ENCODE measurements at regions not wholly inside any gene's neighbourhood (a gene's known extent, or its start where the extent isn't known, plus 50 kb on each side); places are given as distances from the start of the nearest gene placed in this dataset.

- WGBS, result 79% methylated on average over 2 of the region's 2 CpGs
- Histone ChIP-seq H3K27me3 (no peaks in the 10 kb centered on the region), H3K4me1 (no peaks in the 10 kb centered on the region), H3K27ac (no peak overlapping the region), H3K4me3 (no peak overlapping the region), H3K36me3 (no peaks in the 10 kb centered on the region), H3K9me3 (no peaks in the 10 kb centered on the region)
- TF ChIP-seq POLR2AphosphoS5 (IDR thresholded peaks at IDR 0.05) (no peak), POLR2A (IDR thresholded peaks at IDR 0.05) (no peak), EP300 (IDR thresholded peaks at IDR 0.05) (no peak)
- TF ChIP-seq, protein P1, sequence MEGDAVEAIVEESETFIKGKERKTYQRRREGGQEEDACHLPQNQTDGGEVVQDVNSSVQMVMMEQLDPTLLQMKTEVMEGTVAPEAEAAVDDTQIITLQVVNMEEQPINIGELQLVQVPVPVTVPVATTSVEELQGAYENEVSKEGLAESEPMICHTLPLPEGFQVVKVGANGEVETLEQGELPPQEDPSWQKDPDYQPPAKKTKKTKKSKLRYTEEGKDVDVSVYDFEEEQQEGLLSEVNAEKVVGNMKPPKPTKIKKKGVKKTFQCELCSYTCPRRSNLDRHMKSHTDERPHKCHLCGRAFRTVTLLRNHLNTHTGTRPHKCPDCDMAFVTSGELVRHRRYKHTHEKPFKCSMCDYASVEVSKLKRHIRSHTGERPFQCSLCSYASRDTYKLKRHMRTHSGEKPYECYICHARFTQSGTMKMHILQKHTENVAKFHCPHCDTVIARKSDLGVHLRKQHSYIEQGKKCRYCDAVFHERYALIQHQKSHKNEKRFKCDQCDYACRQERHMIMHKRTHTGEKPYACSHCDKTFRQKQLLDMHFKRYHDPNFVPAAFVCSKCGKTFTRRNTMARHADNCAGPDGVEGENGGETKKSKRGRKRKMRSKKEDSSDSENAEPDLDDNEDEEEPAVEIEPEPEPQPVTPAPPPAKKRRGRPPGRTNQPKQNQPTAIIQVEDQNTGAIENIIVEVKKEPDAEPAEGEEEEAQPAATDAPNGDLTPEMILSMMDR (IDR thresholded peaks at IDR 0.05), result no peak
- DNase-seq (ENCODE audit: low spot score in 2 of 2), result no peak
Observed at GRCh38 chr3:24965706-24966385, 462.2 kb upstream of the RARB start.

- Histone ChIP-seq H3K4me3 (no peak overlapping the region), H3K36me3 (no peaks in the 10 kb centered on the region), H3K27ac (no peak overlapping the region), H3K27me3 (no peaks in the 10 kb centered on the region), H3K9me3 (no peaks in the 10 kb centered on the region), H3K4me1 (no peaks in the 10 kb centered on the region)
- WGBS, result 86% methylated on average over 1 of the region's 1 CpG
- TF ChIP-seq, protein P1 (IDR thresholded peaks at IDR 0.05), result no peak
- TF ChIP-seq EP300 (IDR thresholded peaks at IDR 0.05) (no peak), POLR2AphosphoS5 (IDR thresholded peaks at IDR 0.05) (no peak), POLR2A (IDR thresholded peaks at IDR 0.05) (no peak)
- no peak for DNase-seq (ENCODE audit: low spot score in 2 of 2)
Observed at GRCh38 chr3:24968036-24968435, 460.0 kb upstream of the RARB start.

DNA sequence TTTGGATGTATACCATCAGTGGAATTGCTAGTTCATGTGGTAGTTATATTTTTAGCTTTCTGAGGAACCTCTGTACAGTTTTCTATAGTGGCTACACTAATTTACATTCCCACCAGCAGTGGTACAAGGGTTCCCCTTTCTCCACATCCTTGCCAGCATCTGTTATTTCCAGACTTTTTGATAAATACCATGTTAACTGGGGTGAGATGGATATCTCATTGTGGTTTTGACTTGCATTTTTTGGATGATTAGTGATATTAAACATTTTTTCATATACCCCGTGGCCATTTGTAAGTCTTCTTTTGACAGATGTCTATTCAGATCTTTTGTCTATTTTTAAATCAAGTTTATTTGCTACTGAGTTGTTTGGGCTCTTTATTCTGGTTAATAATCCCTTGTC lies 455.6 kb upstream of the RARB start:
- TF ChIP-seq EP300 (IDR thresholded peaks at IDR 0.05) (no peak), POLR2AphosphoS5 (IDR thresholded peaks at IDR 0.05) (no peak), POLR2A (IDR thresholded peaks at IDR 0.05) (no peak)
- TF ChIP-seq, protein P1 (IDR thresholded peaks at IDR 0.05), result no peak
- no peak overlapping the region for H3K27ac ChIP-seq
- H3K9me3 ChIP-seq, result no peaks in the 10 kb centered on the region
- H3K27me3 ChIP-seq, result no peaks in the 10 kb centered on the region
- no peaks in the 10 kb centered on the region for H3K36me3 ChIP-seq
- H3K4me3 ChIP-seq, result no peak overlapping the region
- 31% methylated on average over 1 of the region's 1 CpG for WGBS
- no peak for DNase-seq (ENCODE audit: low spot score in 2 of 2)
- no peaks in the 10 kb centered on the region for H3K4me1 ChIP-seq

DNA sequence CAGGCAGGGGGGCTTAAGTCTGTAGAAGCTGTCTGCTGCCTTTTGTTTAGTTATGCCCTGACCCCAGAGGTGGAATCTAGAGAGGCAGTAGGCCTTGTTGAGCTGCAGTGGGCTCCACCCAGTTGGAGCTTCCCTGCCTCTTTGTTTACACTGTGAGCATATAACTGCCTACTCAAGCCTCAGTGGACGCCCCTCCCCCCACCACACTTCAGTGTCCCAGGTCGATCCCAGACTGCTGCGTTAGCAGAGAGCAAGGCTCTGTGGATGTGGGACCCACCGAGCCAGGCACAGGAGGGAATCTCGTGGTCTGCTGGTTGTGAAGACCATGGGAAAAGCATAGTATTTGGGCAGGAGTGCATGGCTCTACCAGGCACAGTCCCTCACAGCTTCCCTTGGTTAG lies 446.8 kb upstream of the RARB start:
- H3K9me3 ChIP-seq, result no peaks in the 10 kb centered on the region
- H3K4me3 ChIP-seq, result no peak overlapping the region
- no peak for DNase-seq (ENCODE audit: low spot score in 2 of 2)
- H3K27ac ChIP-seq, result no peak overlapping the region
- 81% methylated on average over 5 of the region's 5 CpGs for WGBS
- no peaks in the 10 kb centered on the region for H3K27me3 ChIP-seq
- no peaks in the 10 kb centered on the region for H3K36me3 ChIP-seq
- TF ChIP-seq POLR2AphosphoS5 (IDR thresholded peaks at IDR 0.05) (no peak), POLR2A (IDR thresholded peaks at IDR 0.05) (no peak), EP300 (IDR thresholded peaks at IDR 0.05) (no peak)
- TF ChIP-seq, protein P1 (IDR thresholded peaks at IDR 0.05), result no peak
- no peaks in the 10 kb centered on the region for H3K4me1 ChIP-seq

DNA sequence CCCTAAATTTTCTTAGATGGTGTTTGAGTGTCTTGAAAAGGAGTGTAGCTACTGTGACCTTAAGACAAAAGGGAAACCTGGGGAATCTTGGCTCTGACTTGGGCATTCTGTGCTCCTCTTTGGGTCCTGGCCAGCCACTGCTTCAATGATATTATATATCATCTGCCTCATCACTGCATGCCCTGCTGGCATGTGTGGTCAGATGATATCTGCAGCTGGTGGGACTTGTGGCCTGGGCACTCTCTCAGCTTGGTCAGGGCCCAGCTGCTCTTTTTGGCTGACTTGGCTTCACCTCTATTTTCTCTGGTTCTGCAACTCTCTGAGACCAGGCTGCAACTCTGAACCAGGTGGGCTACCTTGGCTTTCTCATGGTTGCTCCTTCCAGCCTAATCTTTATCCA lies 446.1 kb upstream of the RARB start:
- TF ChIP-seq EP300 (IDR thresholded peaks at IDR 0.05) (no peak), POLR2A (IDR thresholded peaks at IDR 0.05) (no peak), POLR2AphosphoS5 (IDR thresholded peaks at IDR 0.05) (no peak)
- TF ChIP-seq, protein P1 (IDR thresholded peaks at IDR 0.05), result no peak
- Histone ChIP-seq H3K4me1 (no peaks in the 10 kb centered on the region), H3K9me3 (no peaks in the 10 kb centered on the region), H3K36me3 (no peaks in the 10 kb centered on the region), H3K4me3 (no peak overlapping the region), H3K27me3 (no peaks in the 10 kb centered on the region), H3K27ac (no peak overlapping the region)
- no peak for DNase-seq (ENCODE audit: low spot score in 2 of 2)

Data from suprapubic skin (tissue), 4 donors.